ENCODE measurements at regions not wholly inside any gene's neighbourhood (a gene's known extent, or its start where the extent isn't known, plus 50 kb on each side); places are given as distances from the start of the nearest gene placed in this dataset.

GRCh38 chr7:132030086-132030568, 473.7 kb upstream of the PODXL start:
- CTCF ChIA-PET, result no interaction called here
- H3K36me3 ChIP-seq (replicated peaks in 1 of 2; ENCODE audit: control extremely low read depth in 1 of 2, control insufficient read depth in 1 of 2, extremely low read depth in 1 of 2, insufficient read depth in 2 of 2, low read length in 1 of 2), result no peaks in the 10 kb centered on the region
- no peak overlapping the region for H3K27ac ChIP-seq (ENCODE audit: low read length in 2 of 2)
- no peak overlapping the region for H3K4me2 ChIP-seq (replicated peaks; ENCODE audit: low read depth, low read length, poor library complexity, severe bottlenecking)
- H3K4me1 ChIP-seq (ENCODE audit: control insufficient read depth in 2 of 2, insufficient read depth in 2 of 2, low read length in 2 of 2), result no peaks in the 10 kb centered on the region
- no peak overlapping the region for H3K4me3 Mint-ChIP-seq
- no peak for DNase-seq
- WGBS (ENCODE audit: insufficient coverage), result 83% methylated on average over 1 of the region's 3 CpGs
- no peak overlapping the region for H3K4me3 ChIP-seq (ENCODE audit: control extremely low read depth in 1 of 5, extremely low read depth in 1 of 5, insufficient read depth in 1 of 5, low read depth in 2 of 5, low read length in 4 of 5)
- H4K20me1 ChIP-seq (ENCODE audit: control insufficient read depth, insufficient read depth, low read length, poor library complexity, severe bottlenecking), result no peaks in the 10 kb centered on the region
- POLR2A ChIA-PET, result no interaction called here
- H3K9ac ChIP-seq (ENCODE audit: low read length), result no peak overlapping the region
- H3K27ac Mint-ChIP-seq, result no peak overlapping the region
- no peak for ATAC-seq (ENCODE audit: low read depth)
- no peaks in the 10 kb centered on the region for H3K9me3 Mint-ChIP-seq (ENCODE audit: insufficient read depth)
- no peak for TF ChIP-seq CTCF (IDR thresholded peaks at IDR 0.05)
- no peak for TF ChIP-seq EZH2 (IDR thresholded peaks at IDR 0.05; ENCODE audit: borderline replicate concordance, insufficient read depth, low read depth, low read length, poor library complexity, severe bottlenecking)
- H3K9me3 ChIP-seq (ENCODE audit: control extremely low read depth in 1 of 3, control insufficient read depth in 2 of 3, insufficient read depth in 1 of 3, low read length in 2 of 3), result no peaks in the 10 kb centered on the region
- peaks cover 2% of the 10 kb centered on the region for H3K27me3 Mint-ChIP-seq
- no peak overlapping the region for H2AFZ ChIP-seq (ENCODE audit: insufficient read depth, low read depth, low read length, poor library complexity, severe bottlenecking)
- H3K27me3 ChIP-seq (replicated peaks in 1 of 4; ENCODE audit: control extremely low read depth in 1 of 4, control insufficient read depth in 3 of 4, insufficient read depth in 4 of 4, low read length in 3 of 4), result no peaks in the 10 kb centered on the region
- H3K79me2 ChIP-seq (ENCODE audit: control insufficient read depth, insufficient read depth, low read length), result no peaks in the 10 kb centered on the region
- no peaks in the 10 kb centered on the region for H3K4me1 Mint-ChIP-seq
- intact Hi-C loops (cut with micrococcal nuclease), result no loop called here

GRCh38 chr7:132029369-132030085, 473.1 kb upstream of the PODXL start:
- H3K27me3 Mint-ChIP-seq, result peaks cover 2% of the 10 kb centered on the region
- 84% methylated on average over 2 of the region's 6 CpGs for WGBS (ENCODE audit: insufficient coverage)
- no peaks in the 10 kb centered on the region for H3K27me3 ChIP-seq (replicated peaks in 1 of 4; ENCODE audit: control extremely low read depth in 1 of 4, control insufficient read depth in 3 of 4, insufficient read depth in 4 of 4, low read length in 3 of 4)
- H3K79me2 ChIP-seq (ENCODE audit: control insufficient read depth, insufficient read depth, low read length), result no peaks in the 10 kb centered on the region
- no peak overlapping the region for H3K27ac Mint-ChIP-seq
- no peaks in the 10 kb centered on the region for H3K4me1 ChIP-seq (ENCODE audit: control insufficient read depth in 2 of 2, insufficient read depth in 2 of 2, low read length in 2 of 2)
- no peaks in the 10 kb centered on the region for H3K9me3 Mint-ChIP-seq (ENCODE audit: insufficient read depth)
- CTCF ChIA-PET, result no interaction called here
- no peak for DNase-seq
- H3K27ac ChIP-seq (ENCODE audit: low read length in 2 of 2), result no peak overlapping the region
- H2AFZ ChIP-seq (ENCODE audit: insufficient read depth, low read depth, low read length, poor library complexity, severe bottlenecking), result no peak overlapping the region
- no peaks in the 10 kb centered on the region for H3K36me3 ChIP-seq (replicated peaks in 1 of 2; ENCODE audit: control extremely low read depth in 1 of 2, control insufficient read depth in 1 of 2, extremely low read depth in 1 of 2, insufficient read depth in 2 of 2, low read length in 1 of 2)
- no peak for ATAC-seq (ENCODE audit: low read depth)
- TF ChIP-seq CTCF (IDR thresholded peaks at IDR 0.05), result no peak
- TF ChIP-seq EZH2 (IDR thresholded peaks at IDR 0.05; ENCODE audit: borderline replicate concordance, insufficient read depth, low read depth, low read length, poor library complexity, severe bottlenecking), result no peak
- H3K4me2 ChIP-seq (replicated peaks; ENCODE audit: low read depth, low read length, poor library complexity, severe bottlenecking), result no peak overlapping the region
- H3K4me1 Mint-ChIP-seq, result no peaks in the 10 kb centered on the region
- H4K20me1 ChIP-seq (ENCODE audit: control insufficient read depth, insufficient read depth, low read length, poor library complexity, severe bottlenecking), result no peaks in the 10 kb centered on the region
- H3K4me3 ChIP-seq (ENCODE audit: control extremely low read depth in 1 of 5, extremely low read depth in 1 of 5, insufficient read depth in 1 of 5, low read depth in 2 of 5, low read length in 4 of 5), result no peak overlapping the region
- no peaks in the 10 kb centered on the region for H3K9me3 ChIP-seq (ENCODE audit: control extremely low read depth in 1 of 3, control insufficient read depth in 2 of 3, insufficient read depth in 1 of 3, low read length in 2 of 3)
- POLR2A ChIA-PET, result no interaction called here
- H3K4me3 Mint-ChIP-seq, result no peak overlapping the region
- no peak overlapping the region for H3K9ac ChIP-seq (ENCODE audit: low read length)
- intact Hi-C loops (cut with micrococcal nuclease), result no loop called here
